Osteocyte (in vitro differentiated cells): ENCODE measurements at regions not wholly inside any gene's neighbourhood (a gene's known extent, or its start where the extent isn't known, plus 50 kb on each side); places are given as distances from the start of the nearest gene placed in this dataset.

Experiments
- DNase-seq: peaks from one replicate; pipeline ENCODE4 v3.0.0; 2021; ENCODE audit warnings: mixed read lengths; ENCODE audit not compliant: unreplicated experiment; ENCODE audit errors: extremely low spot score
- H3K27ac Mint-ChIP-seq: one replicate; pipeline ENCODE4 v1.8.0; 2021; ENCODE audit warnings: mild to moderate bottlenecking, mixed read lengths; ENCODE audit not compliant: unreplicated experiment
- H3K27me3 Mint-ChIP-seq: one replicate; pipeline ENCODE4 v1.8.0; 2021; ENCODE audit warnings: mixed read lengths; ENCODE audit not compliant: unreplicated experiment
- H3K36me3 Mint-ChIP-seq: one replicate; pipeline ENCODE4 v1.8.0; 2021; ENCODE audit warnings: mixed read lengths; ENCODE audit not compliant: unreplicated experiment
- H3K4me1 Mint-ChIP-seq: one replicate; pipeline ENCODE4 v1.8.0; 2021; ENCODE audit warnings: mixed read lengths; ENCODE audit not compliant: unreplicated experiment
- H3K4me3 Mint-ChIP-seq: one replicate; pipeline ENCODE4 v1.8.0; 2021; ENCODE audit warnings: mild to moderate bottlenecking, moderate library complexity, mixed read lengths; ENCODE audit not compliant: unreplicated experiment
- H3K9me3 Mint-ChIP-seq: one replicate; pipeline ENCODE4 v1.8.0; 2021; ENCODE audit warnings: mixed read lengths; ENCODE audit not compliant: unreplicated experiment
- TF ChIP-seq, protein P1 (sequence below): fragments of 200-600 bp; sonication (generic); IDR thresholded peaks from 2 replicates; pipeline ENCODE4 v1.5.0; 2021; ENCODE audit warnings: antibody characterized with exemption, mild to moderate bottlenecking, moderate library complexity

DNA sequence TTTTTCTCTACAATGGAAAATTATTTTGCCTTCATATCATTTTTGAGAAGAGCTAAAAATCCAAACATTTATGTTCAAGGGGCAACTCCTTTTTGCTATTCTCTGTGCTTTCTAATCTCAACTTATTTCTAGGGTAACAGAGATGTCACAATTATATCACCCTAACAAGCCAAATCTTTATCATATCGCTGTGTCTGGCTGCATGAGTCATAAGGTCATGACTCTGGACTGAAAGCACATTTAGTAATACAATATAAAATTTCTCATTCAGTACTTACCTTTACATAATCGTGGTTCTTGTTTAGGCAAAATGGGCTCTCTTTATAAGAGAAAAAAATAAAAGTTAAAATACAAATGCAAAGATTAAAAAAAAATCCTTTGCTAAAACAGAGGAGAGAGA, 326.0 kb downstream of the CASP12 start:
- TF ChIP-seq, protein P1, sequence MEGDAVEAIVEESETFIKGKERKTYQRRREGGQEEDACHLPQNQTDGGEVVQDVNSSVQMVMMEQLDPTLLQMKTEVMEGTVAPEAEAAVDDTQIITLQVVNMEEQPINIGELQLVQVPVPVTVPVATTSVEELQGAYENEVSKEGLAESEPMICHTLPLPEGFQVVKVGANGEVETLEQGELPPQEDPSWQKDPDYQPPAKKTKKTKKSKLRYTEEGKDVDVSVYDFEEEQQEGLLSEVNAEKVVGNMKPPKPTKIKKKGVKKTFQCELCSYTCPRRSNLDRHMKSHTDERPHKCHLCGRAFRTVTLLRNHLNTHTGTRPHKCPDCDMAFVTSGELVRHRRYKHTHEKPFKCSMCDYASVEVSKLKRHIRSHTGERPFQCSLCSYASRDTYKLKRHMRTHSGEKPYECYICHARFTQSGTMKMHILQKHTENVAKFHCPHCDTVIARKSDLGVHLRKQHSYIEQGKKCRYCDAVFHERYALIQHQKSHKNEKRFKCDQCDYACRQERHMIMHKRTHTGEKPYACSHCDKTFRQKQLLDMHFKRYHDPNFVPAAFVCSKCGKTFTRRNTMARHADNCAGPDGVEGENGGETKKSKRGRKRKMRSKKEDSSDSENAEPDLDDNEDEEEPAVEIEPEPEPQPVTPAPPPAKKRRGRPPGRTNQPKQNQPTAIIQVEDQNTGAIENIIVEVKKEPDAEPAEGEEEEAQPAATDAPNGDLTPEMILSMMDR, result no peak
- Mint-ChIP-seq H3K27ac (no peak overlapping the region), H3K4me1 (no peaks in the 10 kb centered on the region), H3K27me3 (no peaks in the 10 kb centered on the region), H3K36me3 (no peaks in the 10 kb centered on the region), H3K4me3 (no peak overlapping the region), H3K9me3 (peaks cover 8% of the 10 kb centered on the region)
- DNase-seq, result no peak

GRCh38 chr11:104570078-104570701, 328.1 kb downstream of the CASP12 start:
- Mint-ChIP-seq H3K36me3 (peaks cover 3% of the 10 kb centered on the region), H3K9me3 (peaks cover 12% of the 10 kb centered on the region), H3K27ac (no peak overlapping the region), H3K4me1 (no peaks in the 10 kb centered on the region), H3K27me3 (no peaks in the 10 kb centered on the region), H3K4me3 (no peak overlapping the region)
- TF ChIP-seq, protein P1, result no peak
- DNase-seq, result no peak

DNA sequence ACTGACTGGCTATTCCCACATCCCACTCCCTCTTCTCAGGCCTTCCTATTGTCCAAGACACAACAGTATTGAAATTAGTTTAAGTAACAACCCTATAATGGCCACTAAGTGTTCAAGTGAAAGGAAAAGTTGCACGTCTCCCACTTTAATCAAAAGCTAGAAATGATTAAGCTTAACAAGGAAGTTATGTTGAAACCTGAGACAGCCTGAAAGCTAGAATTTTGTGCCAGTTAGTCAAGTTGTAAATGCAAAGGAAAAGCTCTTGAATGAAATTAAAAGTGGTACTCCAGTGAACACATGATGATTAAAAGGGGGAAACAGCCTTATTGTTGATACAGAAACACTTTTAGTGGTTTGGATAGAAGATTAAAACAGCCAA, 332.7 kb downstream of the CASP12 start:
- peaks cover 5% of the 10 kb centered on the region for H3K9me3 Mint-ChIP-seq
- no peak overlapping the region for H3K27ac Mint-ChIP-seq
- TF ChIP-seq, protein P1, result no peak
- H3K4me1 Mint-ChIP-seq, result no peaks in the 10 kb centered on the region
- H3K36me3 Mint-ChIP-seq, result peaks cover 3% of the 10 kb centered on the region
- H3K4me3 Mint-ChIP-seq, result no peak overlapping the region
- no peak for DNase-seq
- no peaks in the 10 kb centered on the region for H3K27me3 Mint-ChIP-seq

GRCh38 chr11:104564921-104565582, 333.2 kb downstream of the CASP12 start:
- TF ChIP-seq, protein P1, result no peak
- Mint-ChIP-seq H3K4me1 (no peaks in the 10 kb centered on the region), H3K4me3 (no peak overlapping the region), H3K27me3 (no peaks in the 10 kb centered on the region), H3K9me3 (peaks cover 5% of the 10 kb centered on the region), H3K27ac (no peak overlapping the region), H3K36me3 (peaks cover 3% of the 10 kb centered on the region)
- no peak for DNase-seq

DNA sequence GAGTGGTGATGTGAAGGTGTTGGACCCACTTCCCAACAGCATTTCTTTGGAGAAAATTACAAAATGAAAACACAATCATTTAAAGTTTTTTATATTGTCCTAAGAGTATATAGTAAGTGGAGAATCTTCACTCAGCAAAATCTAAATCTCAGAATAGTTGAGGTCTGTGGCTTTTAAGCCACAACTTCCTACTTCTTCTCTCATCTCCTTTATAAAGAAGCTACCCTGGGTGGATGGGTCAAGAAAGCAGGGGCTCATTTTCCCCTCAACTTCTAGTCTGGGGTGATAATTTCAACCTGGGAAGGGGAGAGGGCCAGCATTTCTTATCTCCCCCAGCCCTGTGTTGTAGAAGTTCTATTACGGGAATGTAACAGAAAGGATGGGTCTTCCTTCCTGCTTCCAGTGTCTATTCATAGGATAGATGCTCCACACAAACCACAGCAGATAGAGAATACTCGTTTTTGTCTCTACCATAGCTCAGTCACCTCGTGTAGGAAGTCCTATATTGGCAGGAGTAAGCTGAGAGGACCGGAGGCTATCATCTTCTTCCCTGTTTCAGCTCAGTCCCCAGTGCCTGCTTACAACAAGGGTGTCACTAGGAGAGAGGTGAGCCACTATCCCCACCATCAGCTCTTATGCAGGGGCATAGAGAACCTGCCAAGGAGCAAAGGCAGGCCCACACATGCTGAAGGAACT, 341.5 kb downstream of the CASP12 start:
- Mint-ChIP-seq H3K36me3 (no peaks in the 10 kb centered on the region), H3K27me3 (no peaks in the 10 kb centered on the region)

More for the DNA sequence above, 341.5 kb downstream of the CASP12 start:
- Mint-ChIP-seq H3K27ac (no peak overlapping the region), H3K9me3 (no peaks in the 10 kb centered on the region), H3K4me3 (no peak overlapping the region), H3K4me1 (no peaks in the 10 kb centered on the region)
- TF ChIP-seq, protein P1, result no peak
- DNase-seq, result no peak
